GM21717 (cell line): ENCODE measurements at regions not wholly inside any gene's neighbourhood (a gene's known extent, or its start where the extent isn't known, plus 50 kb on each side); places are given as distances from the start of the nearest gene placed in this dataset.

ENCODE experiments used
- ATAC-seq: cut with Tn5 transposase; IDR thresholded peaks from one replicate; pipeline ENCODE4 v1.9.1; 2021; ENCODE audit warnings: mild to moderate bottlenecking, moderate library complexity; ENCODE audit not compliant: unreplicated experiment

- no peak for ATAC-seq
Measured at GRCh38 chrX:97763981-97764380, 880.3 kb downstream of the RPA4 start.

- ATAC-seq = no peak
Measured at GRCh38 chrX:97766501-97767095, 882.9 kb downstream of the RPA4 start.

DNA sequence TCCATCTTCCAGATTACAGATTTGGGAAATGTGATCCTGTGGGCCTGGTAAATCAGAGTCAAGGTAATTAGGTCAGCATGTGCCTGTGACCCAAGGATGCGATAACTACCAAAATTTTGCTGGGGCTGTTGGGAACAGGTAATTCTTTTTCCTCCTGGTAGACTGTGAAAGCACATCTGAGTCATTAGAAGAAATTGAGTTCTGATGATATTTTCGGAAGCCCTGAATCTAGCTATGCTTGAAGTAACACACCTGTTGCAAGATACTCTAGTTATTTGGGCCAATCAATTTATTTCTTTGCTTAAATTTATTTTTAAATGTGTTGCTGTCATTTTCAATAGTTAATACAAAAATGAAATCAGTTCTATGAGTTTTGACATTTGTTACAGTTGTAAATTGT is 903.6 kb downstream of the RPA4 start:
- no peak for ATAC-seq

DNA sequence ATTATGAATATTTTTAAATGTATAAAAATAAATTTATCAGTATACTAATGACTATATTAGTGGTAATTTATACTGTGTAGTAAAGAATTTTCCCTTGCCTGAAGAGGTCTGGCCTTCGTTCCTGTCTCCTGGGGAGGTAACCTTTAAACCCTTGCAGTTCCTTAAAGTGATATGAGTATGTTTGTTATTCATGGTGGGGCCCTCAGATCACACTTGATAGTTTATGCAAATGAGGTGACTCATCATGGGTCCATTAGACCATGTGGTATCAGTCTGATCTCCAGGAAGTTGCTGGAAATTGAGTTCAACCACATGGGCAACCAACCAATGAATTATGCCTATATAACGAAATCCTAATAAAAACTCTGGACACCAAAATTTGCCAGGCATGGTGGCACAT is 904.1 kb downstream of the RPA4 start:
- no peak for ATAC-seq

DNA sequence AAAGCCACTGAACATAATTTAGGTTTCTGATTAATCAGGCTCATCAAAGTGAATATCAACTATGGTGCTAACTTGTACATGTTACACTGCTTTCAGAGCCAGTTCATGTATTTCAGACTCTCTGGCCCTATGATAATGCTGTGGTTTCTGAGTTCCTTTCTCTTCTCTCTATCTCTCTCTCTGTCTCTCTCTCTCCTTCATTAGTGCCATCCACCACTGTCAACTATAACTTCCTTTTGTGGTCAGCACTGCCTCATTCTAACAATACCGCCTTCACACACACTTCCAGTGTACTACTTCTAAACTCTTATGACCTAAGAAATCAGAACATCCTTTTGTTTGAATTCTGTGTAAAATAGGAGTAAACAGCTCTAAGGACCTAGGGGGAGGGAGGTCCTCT is 907.1 kb downstream of the RPA4 start:
- peak; percentile 60 for ATAC-seq

- no peak for ATAC-seq
Measured at GRCh38 chrX:97797076-97797475, 913.4 kb downstream of the RPA4 start.

- ATAC-seq = no peak
Measured at GRCh38 chrX:97806238-97806637, 922.5 kb downstream of the RPA4 start.

DNA sequence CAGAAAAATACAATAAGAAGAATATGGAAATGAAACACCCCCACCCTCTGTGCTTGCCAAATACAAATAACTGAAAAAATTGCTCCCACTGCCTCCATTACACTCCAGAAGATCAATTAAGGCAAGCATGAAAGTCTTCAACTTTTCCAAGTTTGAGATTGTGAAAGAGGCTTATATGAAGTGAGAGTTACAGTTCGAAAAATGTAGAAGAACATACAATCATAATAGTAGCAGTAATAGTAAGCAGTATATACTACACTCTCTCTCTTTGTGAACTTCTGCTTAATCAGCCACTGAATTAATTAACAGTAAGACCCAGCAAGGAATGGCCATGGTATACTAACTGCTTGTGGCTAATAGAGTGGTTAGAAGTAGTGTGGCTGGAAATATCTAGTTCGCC is 923.2 kb downstream of the RPA4 start:
- ATAC-seq = no peak

DNA sequence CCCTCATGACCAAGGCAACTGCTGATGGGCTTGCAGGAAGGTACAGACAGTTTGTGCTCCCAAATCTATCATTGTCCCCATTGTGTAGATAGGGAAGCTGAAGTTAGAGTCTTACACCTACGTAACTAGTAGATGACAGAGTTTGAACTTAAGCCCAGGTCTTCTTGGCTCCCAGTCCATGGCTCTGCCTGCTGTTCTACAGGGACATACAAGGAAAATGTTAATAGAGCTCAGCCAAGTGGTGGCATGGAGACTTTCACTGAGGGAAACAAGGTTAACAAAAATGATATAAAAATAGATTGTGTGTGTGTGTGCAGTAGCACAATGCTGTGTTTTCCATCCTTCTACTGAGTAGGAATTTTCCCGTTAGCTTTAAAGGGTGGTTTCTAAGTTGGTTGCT is 936.5 kb downstream of the RPA4 start:
- no peak for ATAC-seq

- no peak for ATAC-seq
Measured at GRCh38 chrX:97828471-97828870, 944.8 kb downstream of the RPA4 start.

- ATAC-seq = no peak
Measured at GRCh38 chrX:97835969-97836368, 952.3 kb downstream of the RPA4 start.

DNA sequence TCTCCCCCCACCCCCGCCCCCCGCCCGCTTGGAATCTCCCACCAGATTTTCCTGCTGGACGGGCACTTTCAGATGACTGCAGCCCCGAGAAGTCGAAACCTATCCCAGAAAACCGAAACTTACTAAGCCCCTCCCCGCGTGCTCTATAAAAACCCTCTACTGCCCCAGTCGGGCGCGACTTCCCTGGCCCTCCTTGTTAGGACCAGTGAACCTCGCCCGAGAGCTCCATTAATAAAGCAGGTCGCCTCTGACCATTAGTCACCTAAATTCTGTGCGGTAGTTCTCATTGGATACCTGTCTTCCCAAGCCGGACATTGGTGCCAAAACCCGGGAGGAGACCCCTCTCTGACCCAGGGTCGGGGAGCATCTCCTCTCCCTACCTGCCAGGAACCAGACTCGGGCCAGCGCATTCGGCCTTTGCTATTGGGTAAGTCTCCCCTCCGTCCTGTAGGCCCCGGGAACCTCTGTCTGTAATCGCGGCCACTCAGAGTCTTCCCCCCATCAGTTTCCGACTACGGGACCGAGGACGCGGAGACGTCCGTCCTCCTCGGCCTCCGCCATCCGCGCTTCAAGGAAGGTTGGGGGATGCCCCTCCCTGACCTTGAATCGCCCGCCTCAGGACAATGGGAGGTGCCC is 958.0 kb downstream of the RPA4 start:
- ATAC-seq = no peak

- ATAC-seq = no peak
Measured at GRCh38 chrX:97842468-97843199, 958.9 kb downstream of the RPA4 start.

DNA sequence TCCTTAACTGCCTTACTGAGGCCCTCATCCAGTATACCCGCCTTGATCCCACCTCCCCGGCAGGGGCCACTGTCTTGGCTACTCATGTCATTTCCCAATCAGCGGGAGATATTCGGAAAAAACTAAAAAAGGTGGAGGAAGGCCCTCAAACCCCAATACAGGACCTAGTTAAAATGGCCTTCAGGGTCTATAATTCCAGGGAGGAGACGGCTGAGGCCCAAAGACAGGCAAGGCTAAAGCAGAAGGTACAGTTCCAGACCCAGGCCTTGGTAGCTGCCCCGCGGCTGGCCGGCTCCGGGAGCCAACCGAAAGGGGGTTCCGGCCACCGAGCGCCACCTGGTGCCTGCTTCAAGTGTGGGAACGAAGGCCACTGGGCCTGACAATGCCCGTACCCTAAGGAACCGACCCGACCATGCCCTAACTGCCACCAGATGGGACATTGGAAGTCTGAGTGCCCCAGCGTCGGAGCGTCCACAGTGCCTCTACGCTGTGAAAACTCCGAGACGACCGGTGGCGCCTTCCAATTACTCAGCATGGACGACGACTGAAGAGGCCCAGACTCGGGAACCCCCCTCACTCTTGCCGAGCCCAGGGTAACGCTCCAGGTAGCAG is 959.6 kb downstream of the RPA4 start:
- ATAC-seq = no peak

GRCh38 chrX:97844161-97844560 is 960.5 kb downstream of the RPA4 start:
- ATAC-seq = no peak

DNA sequence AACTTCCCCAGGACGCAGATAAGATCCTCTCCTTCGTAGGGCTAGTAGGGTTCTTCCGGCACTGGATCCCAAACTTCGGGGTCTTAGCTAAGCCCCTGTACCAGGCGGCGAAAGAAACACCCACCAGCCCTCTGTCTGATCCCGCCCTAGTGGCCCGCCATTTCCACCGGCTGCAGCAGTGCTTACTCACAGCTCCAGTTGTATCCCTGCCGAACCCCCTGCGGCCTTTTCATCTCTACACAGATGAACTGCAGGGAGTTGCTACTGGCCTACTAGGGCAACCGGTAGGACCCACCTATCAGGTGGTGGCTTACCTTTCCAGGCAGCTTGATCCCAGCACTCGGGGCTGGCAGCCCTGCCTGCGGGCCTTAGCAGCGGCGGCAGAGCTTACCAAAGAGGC is 961.2 kb downstream of the RPA4 start:
- no peak for ATAC-seq

DNA sequence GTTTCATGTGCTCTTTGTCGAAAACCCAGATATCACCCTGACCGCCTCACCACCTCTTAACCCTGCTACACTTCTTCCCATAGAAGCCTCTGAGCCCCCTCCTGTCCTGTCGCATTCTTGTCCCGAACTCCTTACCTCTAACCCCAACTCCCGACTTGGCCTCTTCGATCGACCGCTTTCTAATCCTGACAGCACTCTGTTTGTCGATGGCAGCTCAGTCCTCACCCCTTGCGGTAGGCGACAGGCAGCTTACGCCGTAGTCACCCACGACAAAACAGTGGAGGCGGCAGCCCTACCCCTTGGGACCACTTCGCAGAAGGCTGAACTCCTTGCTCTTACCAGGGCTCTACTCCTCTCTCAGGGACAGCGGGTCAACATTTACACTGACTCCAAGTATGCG is 961.7 kb downstream of the RPA4 start:
- no peak for ATAC-seq

DNA sequence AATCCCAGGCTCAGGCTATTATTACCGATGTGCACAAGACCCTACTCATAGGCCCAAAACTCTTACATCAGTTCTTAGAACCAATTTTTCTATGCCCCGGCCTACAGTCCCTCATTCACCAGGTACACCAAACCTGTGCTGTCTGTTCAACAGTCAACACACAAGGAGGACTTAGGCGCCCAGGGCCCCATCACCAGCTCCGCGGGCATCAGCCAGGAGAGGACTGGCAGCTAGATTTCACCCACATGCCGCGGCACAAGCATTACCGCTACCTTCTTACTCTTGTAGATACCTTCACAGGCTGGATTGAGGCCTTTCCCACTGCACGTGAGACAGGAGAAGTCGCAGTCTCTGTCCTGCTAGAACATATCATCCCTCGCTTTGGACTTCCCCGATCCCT is 962.5 kb downstream of the RPA4 start:
- ATAC-seq = no peak

GRCh38 chrX:97846718-97847237 is 963.1 kb downstream of the RPA4 start:
- ATAC-seq = no peak

GRCh38 chrX:97847885-97848679 is 964.4 kb downstream of the RPA4 start:
- no peak for ATAC-seq

GRCh38 chrX:97849951-97850350 is 966.2 kb downstream of the RPA4 start:
- no peak for ATAC-seq
